Testis (tissue), 2 donors: ENCODE measurements at regions not wholly inside any gene's neighbourhood (a gene's known extent, or its start where the extent isn't known, plus 50 kb on each side); places are given as distances from the start of the nearest gene placed in this dataset.

Source experiments
- CTCF ChIP-seq, 3 experiments: fragments of 450-650 bp in 2 of 3; fragments of 200-600 bp in 1 of 3; sonication (generic) in 1 of 3; IDR thresholded peaks; one replicate each; pipeline ENCODE4 v1.5.1; 2016 to 2019; ENCODE audit warnings: antibody characterized with exemption in 3 of 3, mild to moderate bottlenecking in 2 of 3, moderate library complexity in 1 of 3
- POLR2A ChIP-seq: fragments of 450-650 bp; IDR thresholded peaks from one replicate; pipeline ENCODE4 v1.6.1; 2017; ENCODE audit warnings: antibody characterized with exemption, mild to moderate bottlenecking, moderate library complexity

GRCh38 chr14:25484906-25485305, 435.0 kb upstream of the STXBP6 start:
- TF ChIP-seq CTCF (IDR thresholded peaks at IDR 0.05) (no peak), POLR2A (no peak)
